GM10248 (cell line): ENCODE measurements at regions not wholly inside any gene's neighbourhood (a gene's known extent, or its start where the extent isn't known, plus 50 kb on each side); places are given as distances from the start of the nearest gene placed in this dataset.
"Not testable (repeated sequence)": the region's sequence is repeated elsewhere in the genome, so short reads cannot be mapped to it uniquely, and the experiment has no call there.

Source experiments
- CTCF ChIA-PET: fragments of 300-600 bp; sonication (Branson Sonifier 250); formaldehyde crosslinking; extraction: SDS; loops from one replicate; lab custom pipeline; 2021; ENCODE audit warnings: antibody characterized with exemption; lab: Yijun Ruan, JAX
- POLR2A ChIA-PET: fragments of 350-650 bp; sonication (Branson Sonifier 250); formaldehyde crosslinking; extraction: SDS; loops from one replicate; lab custom pipeline; 2020; ENCODE audit warnings: antibody characterized with exemption; lab: Yijun Ruan, JAX
- DNase-seq: peaks from one replicate; pipeline ENCODE4 v3.0.0; 2012; ENCODE audit errors: extremely low spot score
- TF ChIP-seq, protein P1 (sequence below): IDR thresholded peaks from 2 replicates; pipeline ENCODE4 v1.5.1; 2012; ENCODE audit warnings: mild to moderate bottlenecking, low read depth; ENCODE audit errors: extremely low read depth, missing control alignments, control extremely low read depth

DNA sequence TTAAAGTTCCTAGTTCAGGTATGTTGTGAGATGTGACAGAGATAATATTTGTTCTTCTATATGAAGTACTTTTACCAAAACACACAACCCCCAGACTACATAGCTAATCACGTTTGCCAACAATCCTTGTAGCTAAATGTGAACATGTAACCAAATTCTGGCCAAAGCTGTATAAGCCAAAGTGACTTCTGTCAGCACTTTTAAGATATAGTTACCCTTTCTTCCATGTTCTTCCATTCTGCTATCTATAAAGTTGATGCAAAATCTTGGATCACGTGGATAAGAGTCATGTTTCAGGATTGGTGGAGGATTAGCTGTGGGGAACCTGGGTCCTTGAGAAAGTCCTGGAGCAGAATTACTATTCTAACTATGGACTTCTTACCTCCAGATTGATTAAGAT is 1366.6 kb downstream of the FSCB start:
- TF ChIP-seq, protein P1, sequence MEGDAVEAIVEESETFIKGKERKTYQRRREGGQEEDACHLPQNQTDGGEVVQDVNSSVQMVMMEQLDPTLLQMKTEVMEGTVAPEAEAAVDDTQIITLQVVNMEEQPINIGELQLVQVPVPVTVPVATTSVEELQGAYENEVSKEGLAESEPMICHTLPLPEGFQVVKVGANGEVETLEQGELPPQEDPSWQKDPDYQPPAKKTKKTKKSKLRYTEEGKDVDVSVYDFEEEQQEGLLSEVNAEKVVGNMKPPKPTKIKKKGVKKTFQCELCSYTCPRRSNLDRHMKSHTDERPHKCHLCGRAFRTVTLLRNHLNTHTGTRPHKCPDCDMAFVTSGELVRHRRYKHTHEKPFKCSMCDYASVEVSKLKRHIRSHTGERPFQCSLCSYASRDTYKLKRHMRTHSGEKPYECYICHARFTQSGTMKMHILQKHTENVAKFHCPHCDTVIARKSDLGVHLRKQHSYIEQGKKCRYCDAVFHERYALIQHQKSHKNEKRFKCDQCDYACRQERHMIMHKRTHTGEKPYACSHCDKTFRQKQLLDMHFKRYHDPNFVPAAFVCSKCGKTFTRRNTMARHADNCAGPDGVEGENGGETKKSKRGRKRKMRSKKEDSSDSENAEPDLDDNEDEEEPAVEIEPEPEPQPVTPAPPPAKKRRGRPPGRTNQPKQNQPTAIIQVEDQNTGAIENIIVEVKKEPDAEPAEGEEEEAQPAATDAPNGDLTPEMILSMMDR: no peak
- ChIA-PET CTCF (no interaction called here), POLR2A (no interaction called here)
- no peak for DNase-seq

DNA sequence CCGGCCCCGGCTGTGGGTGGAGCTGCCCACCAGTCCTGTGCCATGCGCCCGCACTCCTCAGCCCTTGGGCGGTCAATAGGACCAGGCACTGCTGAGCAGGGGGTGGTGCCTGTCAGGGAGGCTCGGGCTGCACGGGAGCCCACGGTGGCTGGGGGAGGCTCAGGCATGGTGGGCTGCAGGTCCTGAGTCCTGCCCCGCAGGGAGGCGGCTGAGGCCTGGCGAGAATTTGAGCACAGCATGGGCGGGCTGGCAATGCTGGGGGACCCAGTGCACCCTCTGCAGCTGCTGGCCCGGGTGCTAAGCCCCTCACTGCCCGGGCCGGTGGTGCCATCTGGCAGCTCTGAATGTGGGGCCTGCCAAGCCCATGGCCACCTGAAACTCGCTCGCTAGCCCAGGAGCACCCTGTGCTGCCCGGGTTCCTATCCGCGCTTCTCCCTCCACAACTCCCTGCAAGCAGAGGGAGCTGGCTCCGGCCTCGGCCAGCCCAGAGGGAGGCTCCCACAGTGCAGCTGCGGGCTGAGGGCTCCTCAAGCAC is 1371.1 kb downstream of the FSCB start:
- CTCF ChIA-PET: no interaction called here
- POLR2A ChIA-PET: no interaction called here
- TF ChIP-seq, protein P1: no peak
- no peak for DNase-seq

DNA sequence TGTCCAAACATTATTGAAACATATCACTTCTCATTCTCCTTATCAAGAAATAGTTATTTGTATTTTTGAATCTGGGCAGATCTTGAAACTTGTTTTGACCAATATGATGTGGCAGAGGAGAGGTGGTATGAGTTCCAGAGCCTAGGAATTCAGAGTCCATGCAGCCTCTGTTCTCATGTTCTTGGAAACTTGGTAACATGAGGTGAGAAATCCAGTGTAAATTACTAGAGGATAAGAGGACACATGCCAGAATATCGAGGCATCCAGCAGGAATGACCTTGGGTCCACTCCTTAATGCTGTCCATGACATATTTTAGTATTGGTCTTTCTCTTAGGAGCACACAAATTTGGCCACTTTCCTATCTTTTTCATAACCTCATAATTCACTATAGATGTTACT is 1374.6 kb downstream of the FSCB start:
- ChIA-PET CTCF (no interaction called here), POLR2A (no interaction called here)
- TF ChIP-seq, protein P1: no peak
- DNase-seq: no peak

DNA sequence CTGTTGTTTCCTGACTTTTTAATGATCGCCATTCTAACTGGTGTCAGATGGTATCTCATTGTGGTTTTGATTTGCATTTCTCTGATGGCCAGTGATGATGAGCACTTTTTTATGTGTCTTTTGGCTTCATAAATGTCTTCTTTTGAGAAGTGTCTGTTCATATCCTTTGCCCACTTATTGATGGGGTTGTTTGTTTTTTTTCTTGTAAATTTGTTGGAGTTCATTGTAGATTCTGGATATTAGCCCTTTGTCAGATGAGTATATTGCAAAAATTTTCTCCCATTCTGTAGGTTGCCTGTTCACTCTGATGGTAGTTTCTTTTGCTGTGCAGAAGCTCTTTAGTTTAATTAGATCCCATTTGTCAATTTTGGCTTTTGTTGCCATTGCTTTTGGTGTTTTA is 1378.7 kb downstream of the FSCB start:
- DNase-seq, CTCF ChIA-PET, POLR2A ChIA-PET: not testable (repeated sequence)

DNA sequence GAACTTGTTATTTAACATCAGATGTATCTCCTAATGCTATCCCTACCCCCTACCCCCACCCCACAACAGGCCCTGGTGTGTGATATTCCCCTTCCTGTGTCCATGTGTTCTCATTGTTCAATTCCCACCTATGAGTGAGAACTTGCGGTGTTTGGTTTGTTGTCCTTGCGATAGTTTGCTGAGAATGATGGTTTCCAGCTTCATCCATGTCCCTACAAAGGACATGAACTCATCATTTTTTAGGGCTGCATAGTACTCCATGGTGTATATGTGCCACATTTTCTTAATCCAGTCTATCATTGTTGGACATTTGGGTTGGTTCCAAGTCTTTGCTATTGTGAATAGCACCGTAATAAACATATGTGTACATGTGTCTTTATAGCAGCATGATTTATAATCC is 1379.2 kb downstream of the FSCB start:
- DNase-seq, CTCF ChIA-PET, POLR2A ChIA-PET: not testable (repeated sequence)

DNA sequence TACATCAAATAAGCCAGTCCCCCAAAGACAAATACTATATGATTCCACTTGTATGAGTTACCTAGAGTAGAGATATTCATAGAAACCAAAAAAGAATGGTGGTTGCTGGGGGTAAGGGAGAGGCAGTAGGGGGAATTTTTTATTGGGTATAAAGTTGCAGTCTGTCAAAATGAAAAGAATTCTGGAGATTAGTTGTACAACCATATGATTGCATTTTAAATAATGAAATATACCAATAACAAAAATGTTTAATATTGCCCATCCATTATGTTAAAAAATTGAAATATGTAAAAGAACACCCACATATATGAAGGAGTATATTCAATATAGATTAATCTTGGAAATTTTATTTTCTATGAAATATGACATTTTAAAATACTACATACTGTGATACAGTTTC is 1383.5 kb downstream of the FSCB start:
- CTCF ChIA-PET: interaction anchor here (2.1 kb wide), 1 partner anchor 12 kb away, joined by 4 read pairs; no protein-coding TSS in a partner anchor
- DNase-seq: no peak
- TF ChIP-seq, protein P1: no peak
- POLR2A ChIA-PET: no interaction called here

DNA sequence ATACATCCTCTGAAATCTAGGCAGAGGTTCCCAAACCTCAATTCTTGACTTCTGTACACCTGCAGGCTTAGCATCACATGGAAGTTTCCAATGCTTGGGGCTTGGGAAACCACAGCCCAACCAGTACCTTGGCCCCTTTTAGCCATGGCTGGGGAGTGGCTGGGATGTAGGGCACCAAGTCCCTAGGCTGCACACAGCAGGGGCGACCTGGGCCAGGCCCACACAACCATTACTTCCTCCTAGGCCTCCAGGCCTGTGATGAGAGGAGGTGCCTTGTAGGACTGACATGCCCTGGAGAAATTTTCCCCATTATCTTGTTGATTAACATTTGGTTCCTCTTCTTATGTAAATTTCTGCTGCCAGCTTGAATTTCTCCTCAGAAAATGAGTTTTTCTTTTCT is 1387.4 kb downstream of the FSCB start:
- CTCF ChIA-PET: no interaction called here
- DNase-seq: no peak
- POLR2A ChIA-PET: no interaction called here
- TF ChIP-seq, protein P1: no peak

DNA sequence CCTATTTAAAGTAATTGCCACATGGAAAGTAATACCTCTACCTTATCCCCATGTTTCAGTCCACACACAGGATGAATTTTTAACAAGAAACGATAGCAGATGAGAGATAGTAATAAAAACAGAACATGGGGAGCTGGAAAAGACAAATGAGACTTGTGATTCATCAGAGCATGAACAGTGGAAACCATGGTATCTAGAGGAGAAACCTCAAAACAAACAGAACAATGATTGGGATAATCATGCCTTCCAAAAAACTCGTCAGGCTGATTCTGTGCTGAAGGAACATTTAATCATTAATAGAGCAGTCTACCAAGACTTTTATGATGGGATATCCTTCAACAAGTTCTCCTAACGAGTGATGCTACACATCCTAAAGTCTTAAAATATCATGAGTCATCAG is 1390.7 kb downstream of the FSCB start:
- no peak for DNase-seq
- ChIA-PET POLR2A (no interaction called here), CTCF (no interaction called here)
- TF ChIP-seq, protein P1: no peak
